NT2/D1 (cell line): ENCODE measurements at regions not wholly inside any gene's neighbourhood (a gene's known extent, or its start where the extent isn't known, plus 50 kb on each side); places are given as distances from the start of the nearest gene placed in this dataset.

Source experiments
- DNase-seq: peaks from one replicate; pipeline ENCODE4 v3.0.0-alpha.2; 2011; ENCODE audit warnings: low read depth, low spot score
- H3K27me3 ChIP-seq: 2 replicates; pipeline ENCODE4 v1.6.0; 2011; ENCODE audit warnings: mild to moderate bottlenecking; ENCODE audit not compliant: insufficient read length, insufficient read depth
- H3K36me3 ChIP-seq: 2 replicates; pipeline ENCODE4 v1.6.1; 2011; ENCODE audit warnings: mild to moderate bottlenecking, low read length, mixed read lengths; ENCODE audit not compliant: insufficient read depth, insufficient read length
- H3K4me1 ChIP-seq: 2 replicates; pipeline ENCODE4 v1.5.1; 2011; ENCODE audit not compliant: insufficient read depth, insufficient read length
- H3K4me3 ChIP-seq: 2 replicates; pipeline ENCODE4 v1.5.1; 2011; ENCODE audit warnings: low read depth; ENCODE audit not compliant: insufficient read length
- H3K9ac ChIP-seq: 2 replicates; pipeline ENCODE4 v1.6.0; 2011; ENCODE audit warnings: low read depth; ENCODE audit not compliant: insufficient read length
- H3K9me3 ChIP-seq: 2 replicates; pipeline ENCODE4 v1.5.1; 2011; ENCODE audit warnings: mild to moderate bottlenecking, low read length; ENCODE audit not compliant: insufficient read depth
- SUZ12 ChIP-seq: IDR thresholded peaks from 2 replicates; pipeline ENCODE4 v1.6.1; 2011; ENCODE audit not compliant: insufficient read length, insufficient read depth; ENCODE audit errors: extremely low read depth
- YY1 ChIP-seq: IDR thresholded peaks from 2 replicates; pipeline ENCODE4 v1.6.1; 2011; ENCODE audit not compliant: insufficient read length, insufficient read depth
- ZNF274 ChIP-seq: IDR thresholded peaks from 2 replicates; pipeline ENCODE4 v1.6.1; 2011; ENCODE audit warnings: mild to moderate bottlenecking, low read depth, low read length

GRCh38 chr16:86391984-86392383, 118.3 kb upstream of the FOXF1 start:
- Histone ChIP-seq H3K9ac (no peak overlapping the region), H3K4me1 (no peaks in the 10 kb centered on the region), H3K4me3 (no peak overlapping the region), H3K9me3 (no peaks in the 10 kb centered on the region), H3K36me3 (no peaks in the 10 kb centered on the region), H3K27me3 (peaks cover 3% of the 10 kb centered on the region)
- DNase-seq, result no peak
- no peak for TF ChIP-seq ZNF274
- TF ChIP-seq SUZ12, result no peak
- no peak for TF ChIP-seq YY1

GRCh38 chr16:86392436-86393152, 117.7 kb upstream of the FOXF1 start:
- H3K36me3 ChIP-seq, result no peaks in the 10 kb centered on the region
- no peak for TF ChIP-seq SUZ12
- no peak for TF ChIP-seq YY1
- TF ChIP-seq ZNF274, result no peak
- no peaks in the 10 kb centered on the region for H3K4me1 ChIP-seq
- H3K9ac ChIP-seq, result no peak overlapping the region
- H3K4me3 ChIP-seq, result no peak overlapping the region
- H3K9me3 ChIP-seq, result no peaks in the 10 kb centered on the region
- peaks cover 3% of the 10 kb centered on the region for H3K27me3 ChIP-seq
- DNase-seq, result no peak

- DNase-seq, result no peak
- Histone ChIP-seq H3K9me3 (no peaks in the 10 kb centered on the region), H3K4me1 (no peaks in the 10 kb centered on the region), H3K27me3 (no peaks in the 10 kb centered on the region), H3K4me3 (no peak overlapping the region), H3K9ac (no peak overlapping the region), H3K36me3 (no peaks in the 10 kb centered on the region)
- TF ChIP-seq YY1 (no peak), ZNF274 (no peak), SUZ12 (no peak)
These were observed 116.3 kb upstream of the FOXF1 start for GRCh38 chr16:86393907-86394626.

DNA sequence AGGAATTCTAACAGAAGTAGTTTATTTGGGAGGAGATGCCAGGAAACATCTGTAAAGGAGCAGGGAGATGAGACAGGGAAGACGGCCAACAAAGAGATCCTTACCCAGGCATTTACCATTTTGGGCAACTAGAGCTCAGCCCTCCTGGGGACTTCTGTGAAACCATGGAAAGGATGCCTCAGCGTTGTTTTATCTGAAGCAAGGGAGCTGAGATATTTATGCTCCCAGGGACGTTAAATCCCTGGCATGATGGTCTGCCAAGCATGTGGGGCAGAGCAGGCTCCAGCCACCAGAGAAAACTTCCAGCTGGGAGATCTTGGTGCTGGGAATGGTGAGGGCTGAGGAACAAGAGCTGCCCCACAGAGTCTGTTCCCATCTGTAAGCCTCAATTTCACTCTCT, 114.8 kb upstream of the FOXF1 start:
- TF ChIP-seq YY1 (no peak), ZNF274 (no peak), SUZ12 (no peak)
- H3K9ac ChIP-seq, result no peak overlapping the region
- no peaks in the 10 kb centered on the region for H3K36me3 ChIP-seq
- DNase-seq, result no peak
- H3K4me3 ChIP-seq, result no peak overlapping the region
- H3K27me3 ChIP-seq, result peaks cover 4% of the 10 kb centered on the region
- no peaks in the 10 kb centered on the region for H3K9me3 ChIP-seq
- no peaks in the 10 kb centered on the region for H3K4me1 ChIP-seq

DNA sequence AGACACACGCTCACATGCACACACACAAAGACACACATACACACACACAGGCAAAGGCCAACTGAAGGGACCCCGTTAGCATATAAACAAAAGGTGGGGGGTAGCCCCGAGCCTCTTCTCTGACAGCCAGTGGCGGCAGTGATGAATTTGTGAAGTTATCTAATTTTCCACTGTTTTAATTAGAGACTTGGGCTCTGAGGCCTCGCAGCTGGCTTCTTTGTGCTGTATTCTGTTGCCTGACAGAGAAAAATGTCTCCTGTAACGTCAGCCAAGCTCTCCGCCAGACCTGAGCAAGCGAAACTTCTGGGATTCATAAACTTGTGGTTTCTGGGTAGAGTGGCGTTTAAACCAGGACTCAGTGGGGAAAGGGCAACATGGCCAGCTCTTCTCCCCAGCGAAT, 113.9 kb upstream of the FOXF1 start:
- Histone ChIP-seq H3K9ac (no peak overlapping the region), H3K4me3 (no peak overlapping the region), H3K36me3 (no peaks in the 10 kb centered on the region), H3K27me3 (peaks cover 6% of the 10 kb centered on the region), H3K4me1 (no peaks in the 10 kb centered on the region), H3K9me3 (no peaks in the 10 kb centered on the region)
- no peak for DNase-seq
- no peak for TF ChIP-seq SUZ12
- TF ChIP-seq YY1, result no peak
- TF ChIP-seq ZNF274, result no peak

DNA sequence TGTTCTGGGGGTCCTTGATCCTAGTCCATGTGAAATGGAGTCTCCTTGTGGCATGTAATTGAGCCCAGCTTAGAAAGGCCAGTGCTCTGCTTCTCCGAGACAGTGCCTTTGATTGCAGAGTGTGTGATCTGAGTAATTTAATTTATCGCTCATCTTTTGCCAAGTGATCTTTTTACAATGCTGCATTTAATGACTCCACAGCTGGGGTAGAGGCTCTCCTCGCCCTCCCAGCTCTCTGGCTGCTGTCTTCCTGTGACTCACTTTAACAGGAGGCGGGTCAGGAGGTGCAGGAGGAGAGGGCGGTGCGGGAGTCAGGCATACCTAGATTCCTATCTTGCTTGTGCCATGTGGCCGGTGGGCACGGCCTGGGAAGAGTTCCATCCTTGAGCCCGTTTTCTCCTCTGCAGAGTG, 113.4 kb upstream of the FOXF1 start:
- no peak for DNase-seq
- no peak for TF ChIP-seq ZNF274
- TF ChIP-seq SUZ12, result no peak
- no peak for TF ChIP-seq YY1
- Histone ChIP-seq H3K4me1 (no peaks in the 10 kb centered on the region), H3K9me3 (no peaks in the 10 kb centered on the region), H3K27me3 (peaks cover 10% of the 10 kb centered on the region), H3K36me3 (no peaks in the 10 kb centered on the region), H3K9ac (no peak overlapping the region), H3K4me3 (no peak overlapping the region)

GRCh38 chr16:86398201-86398600, 112.1 kb upstream of the FOXF1 start:
- DNase-seq, result no peak
- TF ChIP-seq YY1 (no peak), ZNF274 (no peak), SUZ12 (no peak)
- Histone ChIP-seq H3K27me3 (peaks cover 14% of the 10 kb centered on the region), H3K4me3 (no peak overlapping the region), H3K9ac (no peak overlapping the region), H3K9me3 (no peaks in the 10 kb centered on the region), H3K36me3 (no peaks in the 10 kb centered on the region), H3K4me1 (no peaks in the 10 kb centered on the region)
